ENCODE measurements at regions not wholly inside any gene's neighbourhood (a gene's known extent, or its start where the extent isn't known, plus 50 kb on each side); places are given as distances from the start of the nearest gene placed in this dataset.
A peak's percentile ranks its signal among the peaks of the same experiment; 100 is the strongest.

GRCh38 chr17:72362376-72363088, 241.7 kb downstream of the SOX9 start:
- no peaks in the 10 kb centered on the region for H3K9me3 ChIP-seq (ENCODE audit: severe bottlenecking)
- no peaks in the 10 kb centered on the region for H3K36me3 ChIP-seq
- TF ChIP-seq, protein P1, sequence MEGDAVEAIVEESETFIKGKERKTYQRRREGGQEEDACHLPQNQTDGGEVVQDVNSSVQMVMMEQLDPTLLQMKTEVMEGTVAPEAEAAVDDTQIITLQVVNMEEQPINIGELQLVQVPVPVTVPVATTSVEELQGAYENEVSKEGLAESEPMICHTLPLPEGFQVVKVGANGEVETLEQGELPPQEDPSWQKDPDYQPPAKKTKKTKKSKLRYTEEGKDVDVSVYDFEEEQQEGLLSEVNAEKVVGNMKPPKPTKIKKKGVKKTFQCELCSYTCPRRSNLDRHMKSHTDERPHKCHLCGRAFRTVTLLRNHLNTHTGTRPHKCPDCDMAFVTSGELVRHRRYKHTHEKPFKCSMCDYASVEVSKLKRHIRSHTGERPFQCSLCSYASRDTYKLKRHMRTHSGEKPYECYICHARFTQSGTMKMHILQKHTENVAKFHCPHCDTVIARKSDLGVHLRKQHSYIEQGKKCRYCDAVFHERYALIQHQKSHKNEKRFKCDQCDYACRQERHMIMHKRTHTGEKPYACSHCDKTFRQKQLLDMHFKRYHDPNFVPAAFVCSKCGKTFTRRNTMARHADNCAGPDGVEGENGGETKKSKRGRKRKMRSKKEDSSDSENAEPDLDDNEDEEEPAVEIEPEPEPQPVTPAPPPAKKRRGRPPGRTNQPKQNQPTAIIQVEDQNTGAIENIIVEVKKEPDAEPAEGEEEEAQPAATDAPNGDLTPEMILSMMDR (IDR thresholded peaks at IDR 0.05; ENCODE audit: low read depth, low read length), result no peak
- H3K27me3 ChIP-seq (ENCODE audit: insufficient read depth, low read depth, severe bottlenecking), result no peaks in the 10 kb centered on the region
- no peak for DNase-seq
- H3K4me3 ChIP-seq (ENCODE audit: low read depth, low read length), result no peak overlapping the region
- no peak overlapping the region for H3K27ac ChIP-seq

DNA sequence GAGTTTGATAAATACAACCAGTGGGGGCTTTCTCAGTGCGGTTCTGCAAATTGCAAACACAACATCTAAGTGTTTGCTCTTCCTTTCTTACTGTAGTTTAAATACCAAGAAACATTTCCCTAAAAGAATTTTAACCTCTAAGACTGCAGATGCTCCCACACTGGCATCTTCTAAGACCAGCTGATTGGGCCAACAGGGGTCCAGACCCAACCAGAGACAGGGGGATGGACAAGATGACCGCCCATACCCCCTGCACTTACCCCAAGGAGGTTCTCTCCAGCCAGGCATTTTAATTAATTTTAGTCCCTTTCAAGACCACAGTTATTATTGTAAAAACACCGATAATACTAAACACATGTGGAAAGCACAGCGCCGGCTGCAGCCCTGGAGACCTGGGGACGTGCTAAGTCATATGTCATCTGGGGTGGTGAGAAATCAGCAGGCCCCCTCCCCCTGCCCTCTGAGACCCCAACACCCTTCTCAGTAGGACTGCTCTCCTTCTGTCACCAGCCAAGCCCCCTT, 242.3 kb downstream of the SOX9 start:
- Histone ChIP-seq H3K9me3 (ENCODE audit: severe bottlenecking) (no peaks in the 10 kb centered on the region), H3K36me3 (no peaks in the 10 kb centered on the region), H3K4me3 (ENCODE audit: low read depth, low read length) (no peak overlapping the region), H3K27me3 (ENCODE audit: insufficient read depth, low read depth, severe bottlenecking) (no peaks in the 10 kb centered on the region), H3K27ac (no peak overlapping the region)
- TF ChIP-seq, protein P1 (IDR thresholded peaks at IDR 0.05; ENCODE audit: low read depth, low read length), result no peak
- no peak for DNase-seq

DNA sequence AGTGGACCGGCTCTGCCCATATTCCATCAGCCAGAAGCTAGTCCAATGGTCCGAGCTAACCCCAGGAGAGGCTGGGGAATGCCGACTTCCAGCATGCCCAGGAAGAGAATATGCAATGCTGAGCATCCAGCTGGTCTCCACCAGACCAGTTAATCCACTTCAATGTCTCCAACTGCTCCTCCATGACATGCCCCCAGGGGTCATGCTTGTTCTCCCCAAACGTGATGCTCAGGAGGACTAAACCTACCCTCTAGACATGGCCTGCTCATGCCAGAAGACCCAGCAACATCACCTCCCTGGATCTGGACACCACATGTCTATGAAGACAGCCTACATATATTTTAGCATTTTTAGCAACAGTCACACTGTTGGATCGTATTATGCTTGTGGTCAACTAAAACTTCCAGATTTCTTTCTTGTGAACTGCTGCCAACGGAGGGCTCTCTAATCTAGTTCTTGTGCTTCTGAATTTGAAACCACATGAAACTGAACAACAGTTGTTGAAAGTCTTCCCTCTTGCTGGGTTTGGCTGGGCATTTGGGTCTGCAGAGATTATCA, 245.1 kb downstream of the SOX9 start:
- Histone ChIP-seq H3K27me3 (ENCODE audit: insufficient read depth, low read depth, severe bottlenecking) (no peaks in the 10 kb centered on the region), H3K4me3 (ENCODE audit: low read depth, low read length) (no peak overlapping the region), H3K9me3 (ENCODE audit: severe bottlenecking) (no peaks in the 10 kb centered on the region), H3K36me3 (no peaks in the 10 kb centered on the region), H3K27ac (no peak overlapping the region)
- TF ChIP-seq, protein P1 (IDR thresholded peaks at IDR 0.05; ENCODE audit: low read depth, low read length), result 0 out of 2 replicates have a peak, but pooled peaks have one; percentile 6
- no peak for DNase-seq

- H3K27me3 ChIP-seq (ENCODE audit: insufficient read depth, low read depth, severe bottlenecking), result no peaks in the 10 kb centered on the region
- TF ChIP-seq, protein P1 (IDR thresholded peaks at IDR 0.05; ENCODE audit: low read depth, low read length), result no peak
- DNase-seq, result no peak
- H3K27ac ChIP-seq, result no peak overlapping the region
- no peak overlapping the region for H3K4me3 ChIP-seq (ENCODE audit: low read depth, low read length)
- no peaks in the 10 kb centered on the region for H3K36me3 ChIP-seq
- no peaks in the 10 kb centered on the region for H3K9me3 ChIP-seq (ENCODE audit: severe bottlenecking)
Measured at GRCh38 chr17:72366626-72367025, 245.8 kb downstream of the SOX9 start.

- no peaks in the 10 kb centered on the region for H3K9me3 ChIP-seq (ENCODE audit: severe bottlenecking)
- no peak overlapping the region for H3K27ac ChIP-seq
- H3K36me3 ChIP-seq, result no peaks in the 10 kb centered on the region
- no peak overlapping the region for H3K4me3 ChIP-seq (ENCODE audit: low read depth, low read length)
- no peak for DNase-seq
- H3K27me3 ChIP-seq (ENCODE audit: insufficient read depth, low read depth, severe bottlenecking), result no peaks in the 10 kb centered on the region
- TF ChIP-seq, protein P1 (IDR thresholded peaks at IDR 0.05; ENCODE audit: low read depth, low read length), result no peak
Measured at GRCh38 chr17:72368191-72368590, 247.4 kb downstream of the SOX9 start.

Data from WERI-Rb-1 (cell line).